Transverse colon (tissue), 3 donors: ENCODE measurements at regions not wholly inside any gene's neighbourhood (a gene's known extent, or its start where the extent isn't known, plus 50 kb on each side); places are given as distances from the start of the nearest gene placed in this dataset.

Source experiments
- CTCF ChIP-seq, 5 experiments: fragments of 200-600 bp in 3 of 5; fragments of 450-650 bp in 2 of 5; sonication (generic) in 3 of 5; IDR thresholded peaks; 1 replicate in 2 of 5; 2 replicates in 3 of 5; pipeline ENCODE4 v1.5.1; 2016 to 2017; ENCODE audit warnings: antibody characterized with exemption in 5 of 5, inconsistent platforms in 3 of 5, mild to moderate bottlenecking in 2 of 5, moderate library complexity in 1 of 5
- POLR2A ChIP-seq: fragments of 450-650 bp; IDR thresholded peaks from one replicate; pipeline ENCODE4 v1.6.1; 2016; ENCODE audit warnings: antibody characterized with exemption, mild to moderate bottlenecking, moderate library complexity

- no peak for TF ChIP-seq POLR2A
- no peak for TF ChIP-seq CTCF (IDR thresholded peaks at IDR 0.05)
Observed at GRCh38 chr5:73317523-73317922, 131.1 kb downstream of the FOXD1 start.
